H1 (cell line): ENCODE measurements at regions not wholly inside any gene's neighbourhood (a gene's known extent, or its start where the extent isn't known, plus 50 kb on each side); places are given as distances from the start of the nearest gene placed in this dataset.

Experiments
- CTCF ChIA-PET: fragments of 300-600 bp; sonication (Branson Sonifier 250); formaldehyde crosslinking; loops from one replicate; lab custom pipeline; 2021; ENCODE audit not compliant: partially characterized antibody; lab: Charles Lee
- POLR2A ChIA-PET: fragments of 300-600 bp; sonication (Branson Sonifier 250); formaldehyde crosslinking; loops from one replicate; lab custom pipeline; 2021; ENCODE audit warnings: inconsistent platforms; ENCODE audit not compliant: partially characterized antibody; lab: Charles Lee
- DNase-seq, 2 experiments: peaks; one replicate each; pipeline versions ENCODE4 v3.0.0 to v3.0.0-alpha.2; 2010 to 2022; ENCODE audit warnings: low spot score in 2 of 2, low read depth in 1 of 2, mixed read lengths in 1 of 2
- FAIRE-seq: peaks from 2 replicates; lab custom pipeline; 2011; peaks lifted over from hg19 to GRCh38; lab: Jason Lieb, UNC
- H2AFZ ChIP-seq: 2 replicates; pipeline ENCODE4 v1.8.1; 2012; ENCODE audit warnings: low read length, inconsistent platforms
- H2AK5ac ChIP-seq: 2 replicates; pipeline ENCODE4 v1.6.1; 2013; ENCODE audit warnings: low read depth, low read length
- H2BK120ac ChIP-seq: replicated peaks from 2 replicates; pipeline ENCODE3; 2013; ENCODE audit warnings: low read depth, low read length, inconsistent platforms
- H2BK12ac ChIP-seq: 2 replicates; pipeline ENCODE4 v1.6.1; 2013; ENCODE audit warnings: low read depth, low read length
- H2BK15ac ChIP-seq: 2 replicates; pipeline ENCODE4 v1.6.1; 2013; ENCODE audit warnings: low read length
- H2BK20ac ChIP-seq: 2 replicates; pipeline ENCODE4 v1.6.1; 2013; ENCODE audit warnings: low read length
- H2BK5ac ChIP-seq: 2 replicates; pipeline ENCODE4 v1.6.1; 2013; ENCODE audit warnings: low read depth, low read length
- H3K14ac ChIP-seq: 2 replicates; pipeline ENCODE4 v1.6.1; 2013; ENCODE audit warnings: inconsistent platforms; ENCODE audit not compliant: insufficient read length
- H3K18ac ChIP-seq: 2 replicates; pipeline ENCODE4 v1.6.1; 2013; ENCODE audit warnings: low read length; ENCODE audit errors: extremely low read depth
- H3K23ac ChIP-seq: 2 replicates; pipeline ENCODE4 v1.6.1; 2013; ENCODE audit warnings: inconsistent platforms; ENCODE audit not compliant: insufficient read length
- H3K23me2 ChIP-seq: 2 replicates; pipeline ENCODE4 v1.6.1; 2013; ENCODE audit warnings: low read depth, low read length
- H3K27ac ChIP-seq: 2 replicates; pipeline ENCODE4 v1.6.1; 2011; ENCODE audit warnings: low read depth, low read length, inconsistent platforms
- H3K27me3 ChIP-seq, 4 experiments: replicated peaks in 1 of 4; 1 replicate in 1 of 4; 2 replicates in 3 of 4; pipeline versions ENCODE4 v1.6.1 to v1.8.1; 2011 to 2013; ENCODE audit warnings: low read length in 3 of 4, mild to moderate bottlenecking in 3 of 4, inconsistent platforms in 2 of 4, mixed read lengths in 2 of 4, moderate library complexity in 1 of 4; ENCODE audit not compliant: control insufficient read depth in 3 of 4, insufficient read depth in 3 of 4; ENCODE audit errors: extremely low read depth in 1 of 4
- H3K36me3 ChIP-seq, 4 experiments: 2 replicates each; pipeline versions ENCODE4 v1.6.1 to v1.8.1; 2011 to 2013; ENCODE audit warnings: mild to moderate bottlenecking in 4 of 4, low read length in 3 of 4, moderate library complexity in 2 of 4, control low read depth in 1 of 4, inconsistent platforms in 1 of 4; ENCODE audit not compliant: insufficient read depth in 4 of 4, control insufficient read depth in 2 of 4
- H3K4ac ChIP-seq: replicated peaks from 2 replicates; pipeline ENCODE3; 2013; ENCODE audit warnings: low read length, low read depth, mixed read lengths, inconsistent platforms; ENCODE audit not compliant: insufficient read length
- H3K4me1 ChIP-seq, 4 experiments: replicated peaks in 1 of 4; 1 replicate in 1 of 4; 2 replicates in 3 of 4; pipeline versions ENCODE4 v1.6.1 to v1.8.1; 2011 to 2013; ENCODE audit warnings: low read length in 3 of 4, inconsistent platforms in 2 of 4, mixed read lengths in 1 of 4; ENCODE audit not compliant: insufficient read depth in 4 of 4, control insufficient read depth in 3 of 4
- H3K4me2 ChIP-seq, 2 experiments: 2 replicates each; pipeline versions ENCODE4 v1.6.1 to v1.8.1; 2011 to 2013; ENCODE audit warnings: low read depth in 2 of 2, low read length in 2 of 2, control low read depth in 1 of 2, inconsistent platforms in 1 of 2, mild to moderate bottlenecking in 1 of 2; ENCODE audit not compliant: insufficient read depth in 1 of 2
- H3K4me3 ChIP-seq, 4 experiments: fragments of 200-600, 300-600 bp in 1 of 4; sonication (generic), shearing (Covaris generic), sonication (Bioruptor Twin) in 1 of 4; 2 replicates each; pipeline versions ENCODE4 v1.5.1 to v1.8.1; 2011 to 2016; ENCODE audit warnings: low read length in 4 of 4, low read depth in 3 of 4, control low read depth in 2 of 4, inconsistent platforms in 2 of 4, mild to moderate bottlenecking in 2 of 4, mixed read lengths in 1 of 4, moderate library complexity in 1 of 4; ENCODE audit not compliant: insufficient read depth in 2 of 4; ENCODE audit errors: extremely low read depth in 1 of 4
- H3K56ac ChIP-seq: replicated peaks from 2 replicates; pipeline ENCODE3; 2013; ENCODE audit warnings: low read depth, mild to moderate bottlenecking, mixed read lengths, low read length, inconsistent platforms; ENCODE audit not compliant: insufficient read length
- H3K79me1 ChIP-seq: 2 replicates; pipeline ENCODE4 v1.6.1; 2013; ENCODE audit warnings: low read depth, low read length, control low read depth
- H3K79me2 ChIP-seq, 2 experiments: 2 replicates each; pipeline versions ENCODE4 v1.6.1 to v1.8.1; 2012 to 2013; ENCODE audit warnings: low read length in 2 of 2, mild to moderate bottlenecking in 2 of 2, inconsistent platforms in 1 of 2; ENCODE audit not compliant: insufficient read depth in 2 of 2, control insufficient read depth in 1 of 2
- H3K9ac ChIP-seq, 4 experiments: replicated peaks in 1 of 4; 1 replicate in 1 of 4; 2 replicates in 3 of 4; pipeline versions ENCODE4 v1.6.1 to v1.8.1; 2011 to 2013; ENCODE audit warnings: low read depth in 3 of 4, low read length in 3 of 4, control low read depth in 2 of 4, mild to moderate bottlenecking in 2 of 4, moderate library complexity in 2 of 4, inconsistent platforms in 1 of 4; ENCODE audit errors: extremely low read depth in 1 of 4
- H3K9me3 ChIP-seq, 2 experiments: 2 replicates each; pipeline versions ENCODE4 v1.6.1 to v1.8.1; 2012 to 2013; ENCODE audit warnings: mild to moderate bottlenecking in 2 of 2, moderate library complexity in 2 of 2, control low read depth in 1 of 2, inconsistent platforms in 1 of 2, low read depth in 1 of 2, low read length in 1 of 2, mixed read lengths in 1 of 2; ENCODE audit not compliant: insufficient read depth in 2 of 2
- H4K20me1 ChIP-seq, 2 experiments: replicated peaks in 1 of 2; 2 replicates each; pipeline versions ENCODE3 to v1.8.1; 2011 to 2013; ENCODE audit warnings: inconsistent platforms in 2 of 2, low read length in 2 of 2, mild to moderate bottlenecking in 1 of 2; ENCODE audit not compliant: insufficient read depth in 2 of 2, control insufficient read depth in 1 of 2
- H4K5ac ChIP-seq: 2 replicates; pipeline ENCODE4 v1.6.1; 2013; ENCODE audit warnings: low read length, low read depth, mixed read lengths, inconsistent platforms; ENCODE audit not compliant: insufficient read length
- H4K8ac ChIP-seq: 2 replicates; pipeline ENCODE4 v1.8.0; 2013; ENCODE audit warnings: mild to moderate bottlenecking, moderate library complexity, low read length, inconsistent platforms; ENCODE audit not compliant: insufficient read depth; ENCODE audit errors: extremely low read depth
- H4K91ac ChIP-seq: replicated peaks from 2 replicates; pipeline ENCODE3; 2013; ENCODE audit warnings: low read length, mixed read lengths, inconsistent platforms; ENCODE audit not compliant: insufficient read length
- CBX5 ChIP-seq: fragments of 300-800, 300-1000 bp; sonication (generic); IDR thresholded peaks from 2 replicates; pipeline ENCODE4 v1.7.1; 2016; ENCODE audit warnings: antibody characterized with exemption, low read length, low read depth
- CTBP2 ChIP-seq: IDR thresholded peaks from 2 replicates; pipeline ENCODE4 v1.7.0; 2011; ENCODE audit warnings: borderline replicate concordance, mild to moderate bottlenecking, moderate library complexity, mixed read lengths, low read length; ENCODE audit not compliant: insufficient read depth, insufficient read length
- HDAC2 ChIP-seq, 2 experiments: fragments of 300-600 bp in 1 of 2; sonication (generic) in 1 of 2; IDR thresholded peaks; 2 replicates each; pipeline ENCODE4 v1.6.1; 2011 to 2012; ENCODE audit warnings: low read depth in 2 of 2, low read length in 2 of 2, mild to moderate bottlenecking in 2 of 2, moderate library complexity in 2 of 2, borderline replicate concordance in 1 of 2, inconsistent platforms in 1 of 2
- KDM5A ChIP-seq: fragments of 200-600 bp; IDR thresholded peaks from 2 replicates; pipeline ENCODE4 v1.7.1; 2012; ENCODE audit warnings: mild to moderate bottlenecking, low read length, inconsistent platforms, mixed read lengths
- MAFK ChIP-seq: IDR thresholded peaks from 2 replicates; pipeline ENCODE4 v1.6.1; 2012; ENCODE audit warnings: low read depth, mild to moderate bottlenecking, improper control_type of control experiment, low read length
- SIRT6 ChIP-seq: IDR thresholded peaks from one replicate; pipeline ENCODE4 v1.7.1; 2012; ENCODE audit warnings: low read length, inconsistent platforms
- TBP ChIP-seq: IDR thresholded peaks from 2 replicates; pipeline ENCODE4 v1.6.1; 2011; ENCODE audit warnings: low read depth, low read length, improper control_type of control experiment
- WGBS, 2 experiments: shearing (Covaris generic) in 1 of 2; methylation state at CpG; one replicate each; pipeline versions ENCODE4 v1.1.6 to v1.1.7; 2013 to 2015; ENCODE audit warnings: low lambda C conversion rate in 2 of 2, mixed read lengths in 2 of 2, inconsistent platforms in 1 of 2, low coverage in 1 of 2, missing lambda C conversion rate in 1 of 2; ENCODE audit not compliant: insufficient replicate concordance in 2 of 2, insufficient coverage in 1 of 2, insufficient read length in 1 of 2; ENCODE audit errors: extremely low coverage in 1 of 2, missing lambda C conversion rate in 1 of 2; 5-methylcytosine and 5-hydroxymethylcytosine counted together

DNA sequence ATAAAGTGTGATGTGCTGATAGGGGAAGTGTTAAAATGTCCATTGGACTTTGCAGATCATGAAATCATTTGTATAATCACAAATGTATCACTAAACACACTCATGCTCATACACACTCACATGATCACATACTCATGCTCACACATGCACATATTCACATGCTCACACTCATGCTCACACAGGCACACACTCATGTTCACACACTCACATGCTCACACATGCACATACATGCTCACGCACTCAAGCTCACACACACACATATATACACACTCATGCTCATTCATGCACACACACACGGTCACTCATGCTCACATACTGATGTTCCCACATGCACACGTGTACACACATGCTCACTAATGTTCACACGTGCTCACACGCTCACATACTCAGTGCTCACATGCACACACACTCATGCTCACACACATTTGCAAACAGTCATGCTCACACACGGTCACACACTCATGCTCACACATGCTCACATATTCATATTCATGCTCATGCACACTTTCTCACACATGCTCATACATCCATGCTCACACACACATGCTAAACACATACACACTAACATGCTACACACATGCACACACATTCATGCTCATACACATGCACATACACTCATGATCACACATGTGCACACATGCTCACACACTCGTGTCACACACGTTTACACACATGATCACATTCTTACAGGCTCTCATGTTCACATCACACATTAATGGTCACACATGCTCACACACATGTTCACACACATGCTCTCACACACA lies 116.7 kb upstream of the GJB6 start:
- no peak overlapping the region for H3K4me2 ChIP-seq
- ChIA-PET POLR2A (no interaction called here), CTCF (interaction anchor here (1.7 kb wide), 1 partner anchor 151 kb away, joined by 3 read pairs; no protein-coding TSS in a partner anchor)
- H3K14ac ChIP-seq = peak overlapping the region; percentile 91
- H3K9me3 ChIP-seq = peaks cover 0 to 2% of the 10 kb centered on the region in 2 experiments; a peak in 1 of 4 replicates
- peak overlapping the region; percentile 70 for H3K4ac ChIP-seq
- no peak overlapping the region; a peak in 2 of 7 replicates for H3K9ac ChIP-seq
- H3K56ac ChIP-seq = no peak overlapping the region
- no peak for FAIRE-seq
- no peaks in the 10 kb centered on the region for H3K79me2 ChIP-seq
- H3K27ac ChIP-seq = no peak overlapping the region
- H2BK15ac ChIP-seq = peak overlapping the region; percentile 2; the same call in 1 of the 2 replicates
- no peak overlapping the region for H4K8ac ChIP-seq
- no peak overlapping the region for H3K4me3 ChIP-seq
- H2BK20ac ChIP-seq = no peak overlapping the region
- peak overlapping the region; percentile 40 for H4K5ac ChIP-seq
- H2BK5ac ChIP-seq = peak overlapping the region; percentile 28
- no peaks in the 10 kb centered on the region for H3K79me1 ChIP-seq
- whole genome bisulfite sequencing, 2 experiments = 87% methylated on average over 8 of the region's 8 CpGs; no CpG with 5 or more reads in 1 of the 2 experiments
- H4K20me1 ChIP-seq = peaks cover 0 to 7% of the 10 kb centered on the region in 2 experiments
- H2BK120ac ChIP-seq = no peak overlapping the region
- peaks cover 0 to 7% (median 6%) of the 10 kb centered on the region in 4 experiments; a peak in 2 of 7 replicates for H3K4me1 ChIP-seq
- H2AK5ac ChIP-seq = peak overlapping the region; percentile 58; the same call in 1 of the 2 replicates
- H2BK12ac ChIP-seq = peak overlapping the region; percentile 65; the same call in 1 of the 2 replicates
- no peaks in the 10 kb centered on the region for H3K27me3 ChIP-seq
- H3K23me2 ChIP-seq = peaks cover 7% of the 10 kb centered on the region; the same call in 1 of the 2 replicates
- H3K23ac ChIP-seq = peak overlapping the region; percentile 84
- H2AFZ ChIP-seq = no peak overlapping the region
- no peaks in the 10 kb centered on the region; a peak in 1 of 8 replicates for H3K36me3 ChIP-seq
- H4K91ac ChIP-seq = peak overlapping the region; percentile 73
- TF ChIP-seq TBP (no peak), SIRT6 (no peak), CBX5 (no peak), HDAC2 (IDR thresholded peaks at IDR 0.05; ENCODE audit: borderline replicate concordance in 1 of 2, low read depth in 2 of 2, low read length in 2 of 2) (no peak), MAFK (no peak), CTBP2 (no peak), KDM5A (no peak)
- DNase-seq = no peak
- no peak overlapping the region for H3K18ac ChIP-seq
